GM12872 (cell line): ENCODE measurements at regions not wholly inside any gene's neighbourhood (a gene's known extent, or its start where the extent isn't known, plus 50 kb on each side); places are given as distances from the start of the nearest gene placed in this dataset.

ENCODE experiments used
- CTCF ChIP-seq: IDR thresholded peaks from 3 replicates; pipeline ENCODE4 v1.5.1; 2011; ENCODE audit warnings: low read depth, mild to moderate bottlenecking, low read length, moderate library complexity; ENCODE audit not compliant: insufficient read depth

DNA sequence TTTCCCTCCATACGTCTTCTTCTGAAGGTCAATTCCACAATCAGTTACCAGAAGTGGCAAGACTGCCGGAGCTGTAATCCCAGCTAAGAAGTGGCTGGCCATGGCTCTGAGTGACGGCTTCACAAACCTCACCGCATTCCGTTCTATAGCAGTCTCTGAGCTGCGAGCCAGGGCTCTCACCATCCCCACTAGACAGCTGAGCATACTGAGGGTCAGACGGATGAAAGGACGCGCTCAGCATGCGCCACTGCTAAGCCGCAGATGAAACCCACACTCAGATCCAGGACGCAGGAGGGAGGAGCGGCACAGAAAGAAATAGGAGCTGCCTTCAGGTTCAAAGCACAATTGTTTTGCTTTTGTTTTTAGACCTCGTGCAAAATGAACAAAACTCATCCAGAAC, 97.9 kb downstream of the ANKRD60 start:
- no peak for TF ChIP-seq CTCF

GRCh38 chr20:58130156-58130555, 98.3 kb downstream of the ANKRD60 start:
- no peak for TF ChIP-seq CTCF

DNA sequence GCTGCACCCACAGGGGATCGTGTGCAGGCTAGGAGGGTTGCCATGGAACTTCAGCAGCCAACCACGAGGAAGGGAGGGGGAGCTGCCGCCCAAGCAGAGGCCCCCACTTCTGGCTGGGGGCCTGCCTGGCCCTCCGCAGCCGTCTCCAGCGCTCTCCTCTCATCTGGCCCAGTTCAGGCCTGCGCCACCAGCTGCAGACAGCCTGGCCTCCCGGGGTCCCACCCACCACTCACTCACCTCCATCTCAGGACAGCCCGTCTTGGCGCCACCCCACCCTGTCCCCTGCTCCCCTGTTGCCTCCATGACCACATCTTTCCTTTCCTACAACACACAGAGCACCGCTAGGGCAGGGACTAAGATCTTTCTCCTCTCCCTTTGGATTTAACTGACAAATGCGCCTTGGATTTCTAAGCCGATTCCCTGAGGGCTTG, 98.7 kb downstream of the ANKRD60 start:
- TF ChIP-seq CTCF: no peak

GRCh38 chr20:58128635-58129625, 99.5 kb downstream of the ANKRD60 start:
- TF ChIP-seq CTCF: no peak

DNA sequence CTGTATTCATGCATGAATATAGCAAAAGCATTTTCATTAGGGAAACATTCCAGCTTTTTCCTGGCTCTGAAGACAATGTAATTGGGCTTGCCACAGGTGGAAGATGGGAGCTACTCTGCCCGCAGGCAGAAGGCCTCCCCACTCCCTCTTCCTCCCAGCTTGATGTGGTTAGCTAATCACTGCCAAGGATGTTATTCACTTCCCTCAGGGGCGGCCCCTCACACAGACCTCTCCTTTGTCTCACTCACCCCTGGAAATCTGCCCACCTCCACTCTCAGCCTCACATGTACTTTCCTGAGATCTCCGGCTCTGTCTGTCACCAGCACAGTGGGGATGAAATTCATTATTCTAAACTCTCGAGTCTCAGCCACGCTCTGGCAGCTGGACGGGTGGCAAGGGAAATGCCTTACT, 100.7 kb downstream of the ANKRD60 start:
- TF ChIP-seq CTCF: no peak

DNA sequence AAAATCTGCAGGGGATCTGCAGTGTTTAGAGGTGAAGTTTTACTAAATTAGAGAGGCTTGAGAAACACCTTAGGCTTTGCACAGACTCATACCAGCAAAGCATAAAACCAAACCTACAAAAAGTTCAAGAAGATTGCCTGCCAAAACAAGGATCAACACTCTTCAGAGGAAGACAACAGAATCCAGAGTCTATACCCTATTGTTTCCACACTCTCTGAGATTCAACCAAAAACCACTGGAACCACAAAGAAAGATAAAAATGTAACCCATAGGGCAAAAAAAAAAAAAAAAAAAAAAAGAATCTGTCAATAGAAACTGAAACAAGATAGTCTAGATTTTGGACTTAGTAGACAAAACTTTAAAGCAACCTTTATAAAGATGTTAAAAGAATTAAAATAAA, 102.7 kb downstream of the ANKRD60 start:
- no peak for TF ChIP-seq CTCF

GRCh38 chr20:58117944-58118343, 110.5 kb downstream of the ANKRD60 start:
- TF ChIP-seq CTCF: no peak
